GM21723 (cell line): ENCODE measurements at regions not wholly inside any gene's neighbourhood (a gene's known extent, or its start where the extent isn't known, plus 50 kb on each side); places are given as distances from the start of the nearest gene placed in this dataset.
A peak's percentile ranks its signal among the peaks of the same experiment; 100 is the strongest.

ENCODE experiments used
- ATAC-seq: cut with Tn5 transposase; IDR thresholded peaks from one replicate; pipeline ENCODE4 v1.9.1; 2021; ENCODE audit warnings: mild to moderate bottlenecking, moderate library complexity; ENCODE audit not compliant: unreplicated experiment

DNA sequence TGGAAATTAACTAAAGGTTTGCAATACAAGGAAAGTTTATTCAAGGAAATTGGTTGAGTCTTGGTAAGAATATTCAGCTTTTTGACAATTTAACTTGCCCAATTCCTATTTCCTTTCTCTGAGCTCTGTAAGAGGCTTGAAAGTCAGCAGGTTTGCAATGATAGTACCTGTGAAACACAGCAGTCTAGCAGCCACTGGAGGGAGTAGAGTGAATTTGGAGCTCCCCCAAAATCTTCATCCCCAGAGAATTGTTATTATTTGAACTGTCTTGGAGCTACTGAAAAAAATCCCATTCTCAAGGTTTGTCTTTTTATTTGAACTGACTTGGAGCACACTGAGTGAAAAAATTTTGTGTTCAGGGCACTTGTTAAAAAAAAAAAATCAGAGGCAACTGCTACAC is 654.2 kb upstream of the PKN2 start:
- ATAC-seq: no peak

- no peak for ATAC-seq
Measured at GRCh38 chr1:88035578-88035977, 648.5 kb upstream of the PKN2 start.

- ATAC-seq: no peak
Measured at GRCh38 chr1:88036345-88037014, 647.6 kb upstream of the PKN2 start.

DNA sequence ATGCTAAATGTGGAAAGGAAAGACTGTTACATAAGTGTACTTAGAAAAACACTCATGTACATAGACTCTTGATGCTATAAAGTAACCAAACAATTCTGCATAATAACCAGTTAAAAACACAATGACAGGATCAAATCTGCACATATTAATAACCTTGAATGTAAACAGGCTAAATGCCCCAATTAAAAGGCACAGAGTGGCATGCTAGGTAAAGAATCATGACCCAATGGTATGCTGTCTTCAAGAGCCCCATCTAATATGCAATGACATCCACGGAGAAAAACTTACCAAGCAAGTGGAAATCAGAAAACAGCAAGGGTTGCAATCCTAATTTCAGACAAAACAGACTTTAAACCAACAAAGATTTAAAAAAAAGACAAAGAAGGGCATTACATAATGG is 644.8 kb upstream of the PKN2 start:
- ATAC-seq: no peak

DNA sequence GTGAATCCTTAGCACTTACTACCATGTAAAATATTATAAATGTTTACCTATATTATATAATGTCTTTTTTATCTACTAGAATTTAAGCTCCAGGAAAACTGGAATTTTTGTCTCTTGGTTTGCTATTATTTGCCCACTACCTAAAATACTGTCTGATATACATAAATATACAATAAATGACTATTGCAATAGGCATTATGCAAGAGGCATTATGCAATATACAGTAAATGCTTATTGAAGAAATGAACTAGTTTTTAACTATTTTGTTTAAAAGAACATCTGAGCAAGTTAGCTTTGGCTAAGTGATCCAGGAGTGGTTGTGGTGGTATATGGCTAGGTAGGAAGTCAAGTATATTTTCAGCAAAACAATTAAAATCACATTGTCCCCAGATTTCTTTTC is 640.2 kb upstream of the PKN2 start:
- no peak for ATAC-seq

GRCh38 chr1:88052167-88052566 is 631.9 kb upstream of the PKN2 start:
- ATAC-seq: no peak

GRCh38 chr1:88053065-88053464 is 631.0 kb upstream of the PKN2 start:
- no peak for ATAC-seq

- no peak for ATAC-seq
Measured at GRCh38 chr1:88056881-88057280, 627.2 kb upstream of the PKN2 start.

DNA sequence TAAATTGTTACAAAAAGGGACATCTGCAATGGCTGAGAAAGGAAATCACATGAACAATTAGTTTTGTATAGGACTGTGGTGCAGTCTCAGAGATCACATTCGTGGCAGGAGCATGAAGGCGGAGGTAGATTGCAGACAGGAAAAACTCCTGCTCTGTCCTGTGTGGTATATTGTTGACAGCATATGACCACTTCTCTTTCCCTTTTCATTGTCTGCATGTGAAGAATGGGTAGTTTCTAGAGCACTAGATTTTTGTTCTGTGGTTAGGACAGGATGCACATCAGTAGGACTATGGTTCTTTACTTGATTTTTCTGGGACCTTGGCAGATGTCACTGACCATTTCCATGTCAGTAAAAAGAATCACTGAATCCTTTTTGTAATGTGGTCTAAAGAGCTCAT is 625.9 kb upstream of the PKN2 start:
- no peak for ATAC-seq

DNA sequence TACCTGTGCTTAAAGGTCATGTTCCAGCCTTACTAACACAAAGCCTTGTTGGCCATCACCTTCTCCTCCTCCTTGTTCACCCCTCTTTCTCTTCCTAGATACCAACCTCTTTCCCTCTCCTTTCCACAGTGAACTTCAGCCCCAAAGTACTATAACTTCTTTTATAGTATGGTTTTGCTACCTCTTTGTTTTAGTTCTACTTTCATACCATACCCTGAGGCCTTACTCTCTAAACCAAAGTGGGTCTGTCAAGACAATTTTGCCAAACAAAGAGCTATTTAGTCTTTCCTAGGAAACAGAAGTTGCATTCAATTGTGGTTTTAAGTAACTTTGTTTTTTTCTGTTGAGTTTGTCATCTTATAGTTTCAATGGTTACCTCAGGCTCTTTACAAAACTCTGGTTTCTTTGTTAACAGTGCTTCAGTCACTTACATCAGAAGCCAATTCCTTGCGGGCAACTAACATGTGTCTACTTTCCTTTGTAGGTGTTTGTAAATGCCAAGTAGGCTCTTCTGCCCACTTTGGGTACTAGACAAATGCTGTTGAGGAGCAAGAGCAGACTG is 623.9 kb upstream of the PKN2 start:
- no peak for ATAC-seq

- no peak for ATAC-seq
Measured at GRCh38 chr1:88060750-88061491, 623.2 kb upstream of the PKN2 start.

DNA sequence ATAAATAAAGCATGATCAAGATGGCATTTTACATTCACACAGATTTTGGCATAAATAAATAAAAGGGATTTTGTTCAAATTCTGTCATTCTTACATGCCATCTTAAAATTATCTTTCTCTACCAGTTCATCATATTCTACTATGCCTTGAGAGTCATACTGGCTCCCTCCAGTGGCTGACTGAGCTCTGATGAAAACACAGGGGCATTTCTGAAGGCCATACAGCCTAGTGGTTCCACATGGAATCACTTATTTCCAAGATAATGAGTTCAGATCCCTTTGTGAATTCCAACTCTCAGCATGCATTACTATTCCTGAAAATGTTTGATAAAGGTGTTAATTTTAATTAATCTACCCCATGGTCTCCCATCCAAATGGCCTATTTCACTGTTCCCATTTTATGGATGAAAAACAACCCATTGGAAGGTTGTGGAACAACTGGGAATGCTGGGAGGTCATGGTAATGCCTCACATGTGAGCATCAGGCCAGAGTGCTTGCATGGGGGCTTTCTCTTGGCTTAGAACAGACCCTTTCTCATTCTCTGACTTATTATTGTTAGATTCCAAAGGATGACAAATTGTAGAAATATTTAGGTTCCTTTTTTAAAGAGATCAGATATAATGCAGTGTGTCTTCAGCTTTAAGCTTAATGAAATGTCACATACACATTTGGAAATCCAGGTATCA is 622.4 kb upstream of the PKN2 start:
- ATAC-seq: peak; percentile 78

DNA sequence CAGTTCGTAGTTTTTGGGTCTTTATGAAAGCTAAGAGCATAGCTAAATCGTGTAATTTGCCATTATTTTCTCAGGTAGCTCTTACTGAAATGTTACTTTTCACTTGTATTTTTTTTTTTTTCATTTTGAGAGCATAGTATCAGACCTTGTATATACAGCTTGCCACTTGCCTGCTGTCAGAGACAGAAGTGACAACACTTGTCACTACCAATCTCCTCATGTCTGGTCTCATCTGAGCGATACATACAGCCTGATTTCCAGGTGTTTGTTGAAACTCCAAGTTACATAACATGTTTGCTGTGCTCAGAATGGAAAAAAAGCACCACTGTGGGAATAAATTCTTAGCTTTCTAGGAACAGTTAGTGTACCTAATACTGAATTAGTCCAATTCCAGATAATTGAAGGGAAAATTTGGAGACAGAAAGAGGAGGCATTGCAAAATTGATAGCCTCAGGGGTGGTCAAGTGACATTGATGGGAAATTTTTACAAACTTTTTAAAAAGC is 621.4 kb upstream of the PKN2 start:
- ATAC-seq: no peak

- ATAC-seq: no peak
Measured at GRCh38 chr1:88063605-88064004, 620.5 kb upstream of the PKN2 start.

DNA sequence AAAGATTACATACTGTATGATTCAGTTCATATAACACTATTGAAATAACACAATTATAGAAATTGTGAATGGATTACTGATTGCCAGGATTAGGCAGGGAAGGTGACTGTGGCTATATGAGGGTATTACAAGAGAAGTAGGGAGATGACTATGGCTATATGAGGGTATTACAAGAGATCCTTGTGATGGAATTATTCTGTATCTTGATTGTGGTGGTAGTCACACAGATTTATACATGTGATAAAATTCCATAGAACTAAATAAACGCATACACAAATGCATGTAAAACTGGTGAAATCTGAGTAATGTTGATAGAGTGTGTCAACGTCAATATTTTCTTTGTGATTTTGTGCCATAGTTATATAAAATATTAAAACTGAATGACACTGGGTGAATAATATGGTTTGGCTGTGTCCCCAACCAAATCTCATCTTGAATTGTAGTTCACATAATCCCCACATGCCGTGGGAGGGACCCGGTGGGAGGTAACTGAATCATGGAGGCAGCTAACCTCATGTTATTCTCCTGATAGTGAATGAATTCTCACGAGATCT is 615.6 kb upstream of the PKN2 start:
- ATAC-seq: no peak

DNA sequence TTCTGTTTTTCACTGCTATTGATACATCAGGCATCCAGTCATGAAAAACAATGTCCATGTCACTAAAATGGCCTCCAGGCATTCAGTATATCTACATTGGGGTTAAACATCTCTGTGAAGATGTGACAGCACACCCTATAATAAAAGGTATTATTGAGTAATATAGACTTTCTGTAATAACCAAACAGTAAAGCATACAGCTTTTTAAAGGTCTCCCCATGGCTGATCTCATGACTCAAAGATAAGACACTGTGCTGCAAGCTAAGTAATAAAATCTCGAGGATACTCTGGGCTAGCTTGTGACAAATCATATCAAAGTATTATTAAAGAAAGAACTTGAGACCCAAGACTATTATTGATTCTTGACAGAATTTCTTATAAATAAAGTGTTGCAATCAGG is 613.1 kb upstream of the PKN2 start:
- ATAC-seq: no peak

- ATAC-seq: no peak
Measured at GRCh38 chr1:88074661-88075060, 609.4 kb upstream of the PKN2 start.

- no peak for ATAC-seq
Measured at GRCh38 chr1:88075813-88076212, 608.3 kb upstream of the PKN2 start.

DNA sequence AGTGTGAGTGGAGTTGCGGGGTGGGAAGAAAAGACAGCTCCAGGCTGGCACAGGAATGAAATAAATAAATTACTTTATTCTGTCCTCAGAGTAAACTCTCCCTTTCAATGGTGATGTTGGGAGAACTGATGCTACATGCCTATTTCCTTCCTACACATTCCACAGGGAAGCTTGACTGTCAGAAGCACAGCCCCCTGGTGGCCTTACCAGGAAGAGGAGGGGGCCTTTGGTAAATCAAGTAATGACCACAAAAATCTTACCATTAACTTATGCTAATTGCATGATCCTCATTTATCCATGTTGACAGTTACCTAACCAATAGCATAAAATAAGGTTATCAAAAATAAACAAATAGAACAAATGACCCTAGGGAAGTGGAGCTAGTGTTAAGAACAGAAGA is 605.0 kb upstream of the PKN2 start:
- ATAC-seq: no peak

- ATAC-seq: no peak
Measured at GRCh38 chr1:88080875-88081274, 603.2 kb upstream of the PKN2 start.

DNA sequence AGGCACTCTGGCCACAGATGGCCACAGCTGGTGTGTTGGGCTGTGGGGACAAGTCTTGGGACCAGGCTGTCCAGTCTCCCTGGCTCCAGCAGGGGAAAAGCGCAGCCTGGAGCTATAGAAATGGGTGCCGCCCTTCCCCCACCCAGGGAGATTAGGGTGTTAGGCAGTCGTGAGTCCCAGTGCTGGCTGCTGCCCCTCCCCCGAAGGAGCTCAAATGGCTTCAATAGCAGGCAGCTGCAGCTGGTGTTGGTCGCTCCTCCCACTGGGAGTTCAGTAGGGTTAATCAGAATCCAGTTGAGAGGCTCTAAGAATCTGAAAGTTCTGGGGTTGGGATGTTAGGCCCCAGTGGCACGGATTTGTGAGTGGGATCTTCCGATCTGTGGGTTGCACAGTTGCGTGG is 595.6 kb upstream of the PKN2 start:
- ATAC-seq: no peak
